Transverse colon (tissue), 4 donors: ENCODE measurements at regions not wholly inside any gene's neighbourhood (a gene's known extent, or its start where the extent isn't known, plus 50 kb on each side); places are given as distances from the start of the nearest gene placed in this dataset.

Source experiments
- DNase-seq: peaks from one replicate; pipeline ENCODE4 v3.0.0-alpha.2; 2019
- H3K27ac ChIP-seq, 4 donors: fragments of 200-600 bp; sonication (generic); 2 replicates each; pipeline ENCODE4 v1.5.1; 2016 to 2018; ENCODE audit warnings: inconsistent platforms in 4 of 4
- H3K27me3 ChIP-seq: fragments of 200-600 bp; sonication (generic); 2 replicates; pipeline ENCODE4 v1.5.1; 2017; ENCODE audit warnings: inconsistent platforms
- H3K36me3 ChIP-seq, 4 donors: fragments of 200-600 bp; sonication (generic); 2 replicates each; pipeline ENCODE4 v1.5.1; 2017 to 2019; ENCODE audit warnings: inconsistent platforms in 4 of 4
- H3K4me1 ChIP-seq, 4 donors: fragments of 200-600 bp; sonication (generic); 2 replicates each; pipeline ENCODE4 v1.5.1; 2017 to 2020; ENCODE audit warnings: inconsistent platforms in 4 of 4
- H3K4me3 ChIP-seq, 4 donors: fragments of 200-600 bp; sonication (generic); 1 replicate in 1 of 4; 2 replicates in 3 of 4; pipeline versions ENCODE4 v1.5.1 to v1.6.1; 2017 to 2019; ENCODE audit warnings: inconsistent platforms in 4 of 4
- H3K9me3 ChIP-seq, 2 donors: fragments of 200-600 bp; sonication (generic); 2 replicates each; pipeline ENCODE4 v1.5.1; 2017 to 2019; ENCODE audit warnings: inconsistent platforms in 2 of 2
- EP300 ChIP-seq: sonication (generic); formaldehyde crosslinking; IDR thresholded peaks from one replicate; pipeline ENCODE4 v1.6.1; 2017; ENCODE audit warnings: antibody characterized with exemption, low read depth
- POLR2A ChIP-seq: fragments of 450-650 bp; IDR thresholded peaks from one replicate; pipeline ENCODE4 v1.6.1; 2016; ENCODE audit warnings: antibody characterized with exemption, mild to moderate bottlenecking, moderate library complexity
- POLR2AphosphoS5 ChIP-seq, 3 donors: sonication (generic); formaldehyde crosslinking; IDR thresholded peaks; one replicate each; pipeline ENCODE4 v1.6.1; 2016; ENCODE audit warnings: antibody characterized with exemption in 3 of 3
- WGBS, 2 donors: methylation state at CpG; one replicate each; pipeline ENCODE4 v1.1.5; 2018; ENCODE audit warnings: low coverage in 1 of 2; 5-methylcytosine and 5-hydroxymethylcytosine counted together
- in situ Hi-C, 4 donors: fragments of 200-750 bp; cut with MboI; loops; one replicate each; pipeline versions ENCODE4 v1.15.0 to v1.15.1; 2017; ENCODE audit warnings: low sequenced_read_pairs in 3 of 4, low pct_ligation_motif_present in 1 of 4, low pct_unique_long_range_greater_than_20kb in 1 of 4
- intact Hi-C: fragments of 100-400 bp; cut with DNase I; formaldehyde crosslinking; loops from one replicate; pipeline ENCODE4 v1.15.1; 2023; ENCODE audit warnings: low total_unique reads
- TF ChIP-seq, protein P1 (sequence below), 5 experiments: fragments of 200-600 bp in 3 of 5; fragments of 450-650 bp in 2 of 5; sonication (generic) in 3 of 5; IDR thresholded peaks; 1 replicate in 2 of 5; 2 replicates in 3 of 5; pipeline ENCODE4 v1.5.1; 2016 to 2017; ENCODE audit warnings: antibody characterized with exemption in 5 of 5, inconsistent platforms in 3 of 5, mild to moderate bottlenecking in 2 of 5, moderate library complexity in 1 of 5

GRCh38 chr16:86727632-86728031, 149.3 kb downstream of the FOXL1 start:
- Histone ChIP-seq H3K4me1 (no peaks in the 10 kb centered on the region), H3K27ac (no peak overlapping the region), H3K36me3 (no peaks in the 10 kb centered on the region), H3K4me3 (no peak overlapping the region), H3K27me3 (peaks cover 47% of the 10 kb centered on the region), H3K9me3 (no peaks in the 10 kb centered on the region)
- intact Hi-C loops (no loop called here), in situ Hi-C loops (no loop called here)
- DNase-seq: no peak
- WGBS, 2 donors: 51 to 52% methylated on average over 4 of the region's 4 CpGs
- TF ChIP-seq POLR2AphosphoS5 (IDR thresholded peaks at IDR 0.05) (no peak), EP300 (no peak), POLR2A (no peak)
- TF ChIP-seq, protein P1, sequence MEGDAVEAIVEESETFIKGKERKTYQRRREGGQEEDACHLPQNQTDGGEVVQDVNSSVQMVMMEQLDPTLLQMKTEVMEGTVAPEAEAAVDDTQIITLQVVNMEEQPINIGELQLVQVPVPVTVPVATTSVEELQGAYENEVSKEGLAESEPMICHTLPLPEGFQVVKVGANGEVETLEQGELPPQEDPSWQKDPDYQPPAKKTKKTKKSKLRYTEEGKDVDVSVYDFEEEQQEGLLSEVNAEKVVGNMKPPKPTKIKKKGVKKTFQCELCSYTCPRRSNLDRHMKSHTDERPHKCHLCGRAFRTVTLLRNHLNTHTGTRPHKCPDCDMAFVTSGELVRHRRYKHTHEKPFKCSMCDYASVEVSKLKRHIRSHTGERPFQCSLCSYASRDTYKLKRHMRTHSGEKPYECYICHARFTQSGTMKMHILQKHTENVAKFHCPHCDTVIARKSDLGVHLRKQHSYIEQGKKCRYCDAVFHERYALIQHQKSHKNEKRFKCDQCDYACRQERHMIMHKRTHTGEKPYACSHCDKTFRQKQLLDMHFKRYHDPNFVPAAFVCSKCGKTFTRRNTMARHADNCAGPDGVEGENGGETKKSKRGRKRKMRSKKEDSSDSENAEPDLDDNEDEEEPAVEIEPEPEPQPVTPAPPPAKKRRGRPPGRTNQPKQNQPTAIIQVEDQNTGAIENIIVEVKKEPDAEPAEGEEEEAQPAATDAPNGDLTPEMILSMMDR (IDR thresholded peaks at IDR 0.05): no peak

GRCh38 chr16:86729686-86730085, 151.3 kb downstream of the FOXL1 start:
- no peak overlapping the region for H3K4me3 ChIP-seq
- H3K36me3 ChIP-seq: no peaks in the 10 kb centered on the region
- no peaks in the 10 kb centered on the region for H3K4me1 ChIP-seq
- no peak for DNase-seq
- intact Hi-C loops: no loop called here
- H3K9me3 ChIP-seq: no peaks in the 10 kb centered on the region
- WGBS, 2 donors: 76 to 86% methylated on average over 8 of the region's 8 CpGs
- no peak overlapping the region for H3K27ac ChIP-seq
- TF ChIP-seq EP300 (no peak), POLR2AphosphoS5 (IDR thresholded peaks at IDR 0.05) (no peak), POLR2A (no peak)
- TF ChIP-seq, protein P1 (IDR thresholded peaks at IDR 0.05): no peak
- in situ Hi-C loops: no loop called here
- H3K27me3 ChIP-seq: peaks cover 68% of the 10 kb centered on the region

DNA sequence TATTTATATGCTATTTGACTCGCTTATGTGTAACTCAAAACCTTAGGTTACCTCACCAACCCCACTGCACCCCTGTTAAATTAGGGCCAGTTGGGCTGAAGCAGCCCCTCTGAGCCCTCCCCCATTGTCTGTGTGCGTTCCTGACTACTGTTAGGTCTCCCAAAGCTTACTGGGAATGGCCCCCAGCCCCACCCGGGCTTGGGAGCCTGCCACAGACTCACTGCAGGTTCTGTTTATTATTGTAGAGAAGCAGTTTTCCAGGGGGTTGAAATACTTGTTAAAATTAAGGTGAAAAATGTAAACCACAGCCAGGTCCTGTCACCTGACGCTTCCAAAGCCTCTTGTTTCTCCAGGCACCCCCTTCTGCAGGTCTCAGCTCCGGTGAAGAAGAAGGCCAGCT, 151.7 kb downstream of the FOXL1 start:
- Histone ChIP-seq H3K9me3 (no peaks in the 10 kb centered on the region), H3K4me1 (no peaks in the 10 kb centered on the region), H3K4me3 (no peak overlapping the region), H3K27ac (no peak overlapping the region), H3K27me3 (peaks cover 71% of the 10 kb centered on the region), H3K36me3 (no peaks in the 10 kb centered on the region)
- DNase-seq: no peak
- in situ Hi-C loops (no loop called here), intact Hi-C loops (no loop called here)
- no peak for TF ChIP-seq POLR2AphosphoS5 (IDR thresholded peaks at IDR 0.05)
- TF ChIP-seq, protein P1 (IDR thresholded peaks at IDR 0.05): no peak
- no peak for TF ChIP-seq POLR2A
- TF ChIP-seq EP300: no peak
- 50 to 55% methylated on average over 2 to 5 of the region's 5 CpGs for WGBS, 2 donors

DNA sequence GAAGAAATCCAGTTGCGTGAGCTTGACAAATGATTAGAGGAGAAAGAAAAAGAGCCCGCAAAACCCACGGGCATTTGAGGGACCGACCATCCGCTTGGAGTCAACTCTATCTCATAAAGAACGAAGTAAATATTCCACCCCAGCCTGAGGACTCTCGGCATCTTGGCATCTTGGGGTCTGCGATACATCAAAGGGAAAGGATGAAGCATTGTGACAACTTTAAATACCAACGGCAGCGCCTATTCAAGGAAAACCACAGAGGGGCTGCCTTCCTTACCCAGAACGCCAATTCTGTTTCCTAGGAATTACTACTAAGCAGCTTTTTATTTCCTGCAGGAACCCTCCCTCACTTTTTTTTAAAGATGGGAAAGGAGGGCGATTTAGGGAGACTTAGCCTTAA, 152.2 kb downstream of the FOXL1 start:
- Histone ChIP-seq H3K36me3 (no peaks in the 10 kb centered on the region), H3K27ac (no peak overlapping the region), H3K4me1 (no peaks in the 10 kb centered on the region), H3K4me3 (no peak overlapping the region), H3K27me3 (peaks cover 71% of the 10 kb centered on the region), H3K9me3 (no peaks in the 10 kb centered on the region)
- 42 to 51% methylated on average over 7 to 12 of the region's 12 CpGs for WGBS, 2 donors
- intact Hi-C loops: no loop called here
- in situ Hi-C loops: no loop called here
- DNase-seq: no peak
- no peak for TF ChIP-seq POLR2A
- TF ChIP-seq, protein P1 (IDR thresholded peaks at IDR 0.05): no peak
